Stimulated activated CD4-positive, alpha-beta T cell treated with anti-CD3 and anti-CD28 coated beads, Interleukin-1b, Interleukin-23, amount 100 ng/mL, for 48 hours (primary cell): ENCODE measurements at regions not wholly inside any gene's neighbourhood (a gene's known extent, or its start where the extent isn't known, plus 50 kb on each side); places are given as distances from the start of the nearest gene placed in this dataset.
A peak's percentile ranks its signal among the peaks of the same experiment; 100 is the strongest.

Experiments used
- DNase-seq: peaks from one replicate; pipeline ENCODE4 v3.0.0-alpha.2; 2020

GRCh38 chr5:178808886-178809285 lies 50.9 kb upstream of the ZNF354B start:
- no peak for DNase-seq

DNA sequence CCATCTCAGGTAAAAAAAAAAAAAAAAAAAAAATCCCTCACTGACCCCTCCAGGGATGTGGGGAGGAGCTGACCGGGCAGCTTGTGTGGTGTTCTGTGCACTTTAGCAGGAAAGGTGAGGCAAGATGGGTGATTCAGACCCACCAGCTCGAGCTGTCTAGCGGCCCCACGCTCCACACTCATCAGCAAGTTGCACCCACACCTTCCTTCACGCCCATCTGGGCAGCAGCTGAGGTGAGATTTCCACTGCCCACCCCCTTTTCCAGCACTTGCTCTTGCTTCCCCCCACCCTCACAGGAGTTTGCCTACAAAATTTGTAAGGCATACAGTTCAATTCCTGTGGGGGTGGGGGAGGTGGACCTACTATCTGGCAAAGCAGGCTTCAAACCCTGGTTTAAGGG lies 58.7 kb upstream of the ZNF354B start:
- no peak for DNase-seq

DNA sequence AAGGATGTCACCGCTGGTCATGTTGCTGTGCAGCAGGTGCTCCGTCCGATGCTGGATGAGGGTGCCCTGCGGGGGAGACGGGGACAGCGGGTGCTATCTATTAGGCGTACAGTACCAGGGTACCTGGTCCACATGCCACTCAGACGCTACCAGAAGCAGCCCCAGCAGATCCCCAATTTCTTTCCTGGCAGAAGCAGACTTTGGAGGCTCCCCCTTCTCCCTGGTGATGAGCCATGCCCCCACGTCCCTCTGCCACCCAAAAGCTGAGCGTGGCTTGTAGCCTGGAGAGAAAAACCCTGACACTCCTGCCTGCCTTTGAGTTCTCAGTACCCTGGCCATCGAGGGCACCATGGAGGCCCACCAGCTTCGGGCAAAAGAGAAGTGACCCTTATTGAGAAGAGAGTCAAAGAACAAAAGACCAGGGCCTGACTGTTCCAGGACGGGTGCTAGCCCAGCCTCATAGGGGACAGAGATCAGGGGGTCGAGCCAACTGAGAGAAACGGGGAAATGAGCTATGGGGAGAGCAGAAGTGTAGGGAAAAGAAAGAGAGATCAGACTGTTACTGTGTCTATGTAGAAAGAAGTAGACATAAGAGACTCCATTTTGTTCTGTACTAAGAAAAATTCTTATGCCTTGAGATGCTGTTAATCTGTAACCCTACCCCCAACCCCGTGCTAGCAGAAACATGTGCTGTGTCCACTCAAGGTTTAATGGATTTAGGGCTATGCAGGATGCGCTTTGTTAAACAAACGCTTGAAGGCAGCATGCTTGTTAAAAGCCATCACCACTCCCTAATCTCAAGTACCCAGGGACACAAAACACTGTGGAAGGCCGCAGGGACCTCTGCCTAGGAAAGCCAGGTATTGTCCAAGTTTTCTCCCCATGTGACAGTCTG lies 62.0 kb upstream of the ZNF354B start:
- no peak for DNase-seq

DNA sequence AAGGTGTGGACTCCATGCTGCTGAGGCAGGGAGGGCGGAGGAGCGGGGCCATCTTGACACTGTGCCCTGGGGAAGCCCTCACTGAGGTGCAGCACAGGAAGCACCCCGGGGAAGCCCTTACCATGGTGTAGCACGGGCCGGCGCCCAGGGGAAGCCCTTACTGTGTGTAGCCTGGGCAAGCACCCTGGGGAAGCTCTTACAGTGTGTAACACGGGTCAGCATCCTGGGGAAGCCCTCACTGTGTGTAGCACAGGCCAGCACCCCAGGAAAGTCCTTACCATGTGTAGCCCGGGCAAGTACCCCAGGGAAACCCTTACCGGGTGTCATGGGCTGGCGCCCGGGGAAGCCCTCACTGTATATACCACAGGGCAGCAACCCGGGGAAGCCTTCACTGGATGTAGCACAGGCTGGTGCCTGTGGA lies 62.6 kb upstream of the ZNF354B start:
- DNase-seq, result no peak

DNA sequence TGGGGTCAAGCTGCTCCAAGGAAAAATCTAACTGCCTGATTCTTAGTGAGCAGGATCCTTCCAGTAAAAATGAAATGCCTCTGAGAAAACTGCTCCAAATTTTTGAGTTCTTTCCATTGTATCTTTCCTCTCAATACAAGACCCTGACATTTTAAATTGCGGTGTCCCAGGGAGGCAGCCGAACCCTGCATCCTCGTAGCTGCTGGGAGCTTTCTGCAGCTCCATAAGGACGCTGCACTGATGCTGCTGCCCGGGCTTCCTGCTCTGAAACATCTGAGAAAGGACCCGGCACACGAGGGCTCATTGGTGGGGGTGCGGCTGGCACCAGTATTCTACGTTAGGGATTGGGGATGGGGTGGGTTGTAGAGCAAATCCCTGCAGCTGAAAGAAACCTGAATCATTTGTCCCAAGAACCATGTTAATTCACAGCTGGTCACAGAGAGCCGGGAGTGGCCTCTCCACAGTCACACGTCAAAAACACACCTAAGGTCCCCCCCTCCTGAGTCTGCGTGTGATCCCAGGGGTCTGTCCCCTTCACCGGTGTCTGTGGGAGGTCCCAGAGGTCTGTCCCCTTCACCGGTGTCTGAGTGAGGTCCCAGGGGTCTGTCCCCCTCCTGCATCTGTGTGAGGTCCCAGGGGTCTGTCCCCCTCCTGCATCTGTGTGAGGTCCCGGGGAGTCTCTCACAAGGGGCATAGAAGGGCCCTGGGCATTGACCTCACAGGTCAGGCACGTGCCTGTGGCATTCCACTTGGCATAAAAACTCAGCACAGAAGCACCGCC lies 63.4 kb upstream of the ZNF354B start:
- no peak for DNase-seq

- no peak for DNase-seq
These were observed 64.0 kb upstream of the ZNF354A start for GRCh38 chr5:178794433-178794832.

DNA sequence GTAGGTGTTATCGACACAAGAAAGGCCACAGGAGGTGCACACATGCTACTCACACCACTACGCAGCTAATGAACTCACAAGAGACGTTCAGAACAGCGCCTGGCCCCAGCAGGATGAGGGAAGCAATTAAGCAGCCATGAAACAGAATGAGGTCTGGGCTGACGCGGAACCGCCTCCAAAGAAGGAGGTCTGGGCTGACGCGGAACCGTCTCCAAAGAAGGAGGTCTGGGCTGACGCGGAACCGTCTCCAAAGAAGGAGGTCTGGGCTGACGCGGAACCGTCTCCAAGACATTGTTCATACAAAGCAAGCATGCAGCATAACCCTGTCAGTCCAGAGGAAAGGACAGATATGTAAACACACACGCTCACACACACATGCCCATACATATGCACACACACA lies 63.2 kb upstream of the ZNF354A start:
- no peak for DNase-seq

- DNase-seq, result peak; percentile 14
These were observed 62.7 kb upstream of the ZNF354A start for GRCh38 chr5:178793151-178793550.

- no peak for DNase-seq
These were observed 61.5 kb upstream of the ZNF354A start for GRCh38 chr5:178791976-178792375.

- no peak for DNase-seq
These were observed 59.9 kb upstream of the ZNF354A start for GRCh38 chr5:178790371-178790770.

GRCh38 chr5:178788381-178789085 lies 58.1 kb upstream of the ZNF354A start:
- no peak for DNase-seq

DNA sequence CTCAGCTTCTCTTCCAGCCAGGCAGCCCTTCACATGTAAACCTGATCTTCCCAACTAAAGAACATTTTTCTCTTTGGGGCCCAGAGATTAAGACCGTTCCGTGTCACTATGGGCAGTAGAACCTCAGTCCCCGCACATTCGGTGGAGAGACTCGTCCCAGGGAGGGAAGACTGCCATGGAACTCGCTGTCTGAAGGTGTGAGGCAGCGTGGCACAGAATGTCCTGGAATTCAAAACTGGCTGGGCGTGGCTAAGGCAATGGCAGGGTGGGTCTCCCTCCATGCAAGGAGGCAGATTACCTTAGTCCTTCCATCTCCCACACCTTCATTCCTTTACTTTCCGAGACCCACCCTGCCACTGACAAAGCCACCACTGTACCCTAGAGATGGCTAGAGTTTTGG lies 57.4 kb upstream of the ZNF354A start:
- DNase-seq, result no peak

DNA sequence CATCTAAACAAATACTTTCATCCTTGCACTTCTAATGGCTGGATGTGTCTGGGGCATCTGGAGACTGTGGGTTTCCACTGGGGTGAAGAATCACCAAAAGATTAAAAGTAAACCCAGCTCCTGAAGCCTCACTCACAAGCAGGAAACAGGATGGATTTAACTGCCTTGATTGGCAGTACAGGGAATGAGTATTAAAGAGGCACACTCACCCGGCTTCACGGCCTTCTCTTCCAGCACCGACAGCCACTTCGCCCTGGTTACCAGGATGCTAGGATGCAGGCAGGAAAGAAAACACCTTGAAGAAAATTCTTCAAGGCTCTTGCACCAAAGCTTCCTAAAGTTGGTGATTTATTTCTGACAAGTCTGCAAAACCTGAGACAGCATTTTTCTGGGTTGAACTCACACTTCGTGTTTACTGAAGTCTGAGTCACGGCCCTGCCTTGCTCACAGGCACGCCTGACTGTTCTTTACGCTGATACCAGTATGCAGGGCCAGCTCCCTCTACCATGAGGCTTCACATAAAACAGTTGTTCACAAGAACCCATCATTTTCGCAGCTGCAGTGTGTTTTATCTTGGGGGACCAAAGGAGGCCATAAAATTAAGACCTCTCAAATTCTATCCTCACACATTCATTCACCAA lies 56.5 kb upstream of the ZNF354A start:
- DNase-seq, result no peak

GRCh38 chr5:178786417-178786816 lies 56.0 kb upstream of the ZNF354A start:
- no peak for DNase-seq

- DNase-seq, result no peak
These were observed 55.5 kb upstream of the ZNF354A start for GRCh38 chr5:178785999-178786398.

DNA sequence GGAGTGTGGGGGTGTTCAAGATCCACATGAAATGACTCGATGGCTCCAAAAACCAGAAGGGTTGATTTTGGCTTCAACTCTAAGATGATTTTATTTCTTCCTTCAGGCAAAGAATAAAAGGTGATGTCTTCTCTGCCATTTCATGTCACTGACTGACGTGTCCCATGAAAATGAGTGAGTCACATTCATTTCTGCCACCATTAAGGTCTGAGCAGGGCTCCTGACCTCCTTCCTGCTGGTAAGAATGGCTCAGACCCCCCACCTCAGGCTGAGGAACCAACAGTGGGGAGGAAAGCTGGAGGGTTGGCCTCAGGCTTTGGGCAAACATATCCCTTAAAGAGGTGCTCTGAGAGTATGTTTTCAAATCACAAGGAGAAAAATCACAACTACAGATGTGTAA lies 53.9 kb upstream of the ZNF354A start:
- DNase-seq, result no peak

- DNase-seq, result no peak
These were observed 51.5 kb upstream of the ZNF354A start for GRCh38 chr5:178781936-178782335.

DNA sequence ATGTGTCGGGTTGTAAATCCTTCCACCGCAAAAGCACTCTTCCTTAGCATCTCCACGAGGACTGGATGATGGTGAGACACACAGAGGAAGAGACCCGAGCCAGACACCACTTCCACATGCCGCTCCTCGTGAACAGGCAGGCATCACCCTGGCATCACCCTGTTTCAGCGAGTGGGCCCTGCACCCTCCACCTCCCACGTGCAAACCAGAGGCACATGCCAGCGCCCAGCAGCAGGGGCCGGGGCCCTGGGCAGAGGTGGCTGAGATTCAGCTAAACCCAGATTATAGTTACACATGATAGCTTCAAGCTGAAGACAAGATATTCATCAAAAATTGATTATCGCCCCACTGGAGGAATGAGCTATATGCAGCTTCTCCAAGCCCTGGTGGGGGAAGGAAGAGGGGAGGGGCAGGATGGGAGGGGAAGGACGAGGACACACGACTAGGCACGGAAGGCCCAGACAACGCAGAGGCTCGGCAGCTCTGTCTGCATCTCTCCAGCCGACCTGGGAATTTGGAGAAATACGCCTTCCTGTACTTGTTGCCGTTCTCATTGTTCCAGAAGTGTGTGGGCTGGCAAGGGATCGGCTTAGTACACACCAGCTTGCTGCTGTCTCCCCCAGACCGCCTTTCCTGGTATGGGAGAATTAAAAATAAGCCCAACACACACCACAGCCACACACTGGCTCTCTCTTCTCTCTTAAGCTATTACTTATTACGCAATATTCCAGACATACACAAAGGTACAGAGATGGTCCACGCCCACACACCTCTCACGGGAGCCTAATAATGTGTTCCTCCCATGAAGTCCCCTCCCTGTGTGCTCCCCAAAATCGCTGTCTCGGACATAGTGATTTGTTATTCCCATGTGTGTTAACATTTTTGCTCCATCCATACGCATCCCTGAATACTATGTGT lies 50.4 kb upstream of the ZNF354A start:
- DNase-seq, result no peak
